ENCODE measurements at regions not wholly inside any gene's neighbourhood (a gene's known extent, or its start where the extent isn't known, plus 50 kb on each side); places are given as distances from the start of the nearest gene placed in this dataset.
"Not testable (repeated sequence)": the region's sequence is repeated elsewhere in the genome, so short reads cannot be mapped to it uniquely, and the experiment has no call there.

DNA sequence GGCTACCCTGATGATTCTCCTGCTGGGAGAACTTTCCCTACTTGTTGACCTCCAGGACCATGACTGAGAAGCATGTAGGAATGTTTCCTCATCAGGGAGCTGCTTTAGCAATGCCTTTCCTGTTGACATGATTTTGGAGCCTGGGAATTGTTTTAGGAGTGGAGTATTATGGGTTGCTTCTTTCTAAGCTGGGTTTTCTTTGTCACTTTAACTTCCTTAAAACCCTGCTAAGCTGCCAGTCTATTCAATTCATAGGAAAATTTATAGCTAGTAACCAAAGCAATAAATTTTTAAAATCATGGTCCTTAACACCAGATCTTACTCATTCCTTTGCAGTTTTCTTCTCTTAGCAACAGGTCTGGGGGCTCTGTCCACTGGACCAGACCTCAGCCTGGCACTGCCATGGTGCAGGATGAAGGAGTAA, 125.6 kb upstream of the TACR1 start:
- DNase-seq, result no peak

DNA sequence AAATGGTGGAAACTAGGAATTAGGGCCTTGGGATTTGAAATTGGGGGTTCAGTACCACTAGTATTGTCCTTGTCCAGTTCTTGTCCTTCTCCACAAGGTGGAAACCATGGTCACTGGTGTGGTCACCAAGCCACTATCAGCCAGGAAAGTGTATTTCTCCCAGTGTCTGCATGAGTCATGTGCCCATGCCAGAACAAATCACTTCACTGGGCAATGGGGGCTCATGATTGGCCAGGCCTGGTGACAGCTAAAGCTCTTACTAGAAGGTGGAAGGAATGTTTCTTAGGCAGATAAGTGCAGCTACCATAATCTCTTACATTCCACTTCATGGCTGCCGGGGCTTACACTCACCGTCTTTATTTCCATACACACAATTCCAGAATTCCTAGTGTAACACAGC, 124.8 kb upstream of the TACR1 start:
- DNase-seq, result no peak

DNA sequence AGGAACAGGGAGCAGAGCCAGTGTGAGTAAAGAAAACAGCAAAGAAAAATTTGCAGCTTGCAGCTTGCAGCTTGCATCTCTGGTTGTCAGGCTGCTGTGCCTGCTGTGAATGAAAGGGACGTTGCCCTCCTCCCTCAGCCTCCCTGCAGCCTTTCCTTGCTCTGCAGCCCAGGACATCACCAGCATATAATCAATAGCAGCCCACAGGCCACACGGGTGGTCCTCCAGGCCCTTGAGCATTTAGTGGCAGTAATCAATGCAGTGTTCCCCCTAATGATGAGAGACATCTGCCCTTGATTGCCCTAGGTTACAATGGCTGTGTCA, 122.2 kb upstream of the TACR1 start:
- no peak for DNase-seq

DNA sequence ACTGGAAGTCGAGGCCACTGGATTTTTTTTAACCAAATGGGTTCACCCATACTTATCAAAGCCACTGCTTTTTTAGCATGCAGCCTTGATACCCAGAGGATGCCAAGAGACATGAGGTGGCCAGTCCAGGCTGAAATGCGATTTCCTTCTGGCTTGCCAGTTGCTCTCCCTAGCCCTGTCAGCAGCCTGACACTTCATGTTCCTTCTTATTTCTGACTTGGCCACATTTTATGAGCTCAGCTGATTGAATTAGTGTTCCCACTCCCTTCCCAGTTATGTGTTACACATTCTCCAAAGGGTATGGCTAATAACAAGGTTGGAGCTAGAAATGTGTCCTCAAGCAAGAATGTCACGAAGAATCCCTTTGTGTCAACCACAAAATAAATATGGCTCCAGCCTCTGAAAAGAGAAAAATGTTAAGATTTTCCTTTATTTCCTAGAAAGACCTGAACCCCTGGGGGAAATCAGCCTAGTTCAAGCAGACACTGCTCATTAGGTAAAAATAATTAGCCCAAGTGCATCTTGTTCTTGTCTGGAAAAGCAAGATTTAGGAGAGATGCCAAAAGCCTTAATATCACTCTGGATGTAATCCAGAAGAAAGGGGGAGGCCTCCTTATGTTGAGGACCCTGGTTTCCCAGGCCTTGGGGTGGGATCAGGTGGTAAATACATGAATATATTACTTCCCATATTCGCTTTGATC, 121.7 kb upstream of the TACR1 start:
- DNase-seq, result peak; percentile 52

DNA sequence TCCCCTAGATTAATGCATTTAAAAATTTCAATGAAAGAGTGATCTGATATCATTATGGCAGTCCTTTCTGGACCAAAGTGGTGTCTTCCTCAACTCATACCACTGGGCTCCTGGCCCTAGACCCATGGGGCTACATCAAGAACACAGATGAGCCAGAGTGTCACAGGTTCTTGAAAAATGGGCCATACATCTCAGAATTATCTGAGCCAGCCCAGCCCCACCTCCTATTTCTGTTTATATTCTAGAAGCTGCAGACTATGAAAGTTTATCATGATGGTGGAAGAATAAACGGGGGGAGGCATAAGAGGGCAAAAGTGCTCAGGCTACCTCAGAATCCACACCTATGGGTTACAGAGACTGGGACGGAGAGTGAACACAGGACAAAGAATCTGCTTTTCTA, 120.6 kb upstream of the TACR1 start:
- no peak for DNase-seq

DNA sequence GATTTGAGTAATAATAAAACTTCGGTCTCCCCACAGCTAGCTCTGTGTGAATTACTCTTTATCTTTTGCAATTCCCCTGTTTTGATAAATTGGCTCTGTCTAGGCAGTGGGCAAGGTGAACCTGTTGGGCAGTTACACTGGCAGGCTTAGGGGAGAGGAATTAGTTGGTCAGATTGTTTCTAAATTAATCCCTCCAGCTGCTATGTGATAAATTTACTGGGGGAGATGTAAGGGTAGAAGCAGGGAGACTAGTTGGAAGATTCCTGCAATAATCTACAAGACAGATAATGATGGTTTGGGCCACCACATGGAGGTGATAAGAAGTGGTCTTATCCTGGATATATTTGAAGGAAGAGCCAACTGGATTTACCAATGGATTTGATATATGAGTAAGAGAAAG, 118.5 kb upstream of the TACR1 start:
- no peak for DNase-seq

DNA sequence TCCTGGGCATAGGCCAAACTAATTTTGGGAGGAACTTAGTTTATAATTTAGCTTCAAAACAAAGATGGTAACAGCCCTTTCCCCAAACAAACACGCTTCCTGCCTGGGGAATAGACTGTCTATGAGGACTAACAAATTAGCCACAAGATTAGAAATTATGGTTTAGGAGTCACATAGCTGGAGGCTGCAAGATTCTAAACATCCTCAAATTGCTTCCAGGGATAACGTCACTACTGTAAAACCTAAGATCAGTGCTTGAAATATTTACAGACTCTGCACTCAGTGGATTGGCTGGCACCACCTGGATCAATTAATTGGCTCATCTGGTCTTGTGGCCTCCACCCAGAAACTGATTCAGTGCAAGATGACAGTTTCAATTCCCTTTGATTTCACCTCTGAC, 118.0 kb upstream of the TACR1 start:
- DNase-seq, result no peak

DNA sequence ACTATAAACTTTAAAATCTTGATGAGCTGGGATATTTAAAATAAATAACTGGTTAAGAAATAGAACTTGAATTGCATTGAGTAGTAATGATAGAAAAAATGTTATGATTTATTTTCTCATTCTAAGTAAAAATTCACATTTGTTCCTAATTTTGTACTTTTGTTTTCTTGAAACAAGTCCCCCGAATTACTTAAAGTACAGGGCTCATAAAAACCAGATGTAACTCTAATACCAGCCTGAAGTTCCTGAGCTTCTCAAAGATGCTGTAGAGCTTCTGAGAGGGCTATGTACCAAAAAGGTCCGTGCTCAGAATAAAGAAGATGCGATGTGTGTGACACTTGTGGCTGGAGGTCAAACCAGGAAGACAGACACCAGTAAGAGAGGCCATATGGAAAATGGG, 116.1 kb upstream of the TACR1 start:
- DNase-seq, result no peak

DNA sequence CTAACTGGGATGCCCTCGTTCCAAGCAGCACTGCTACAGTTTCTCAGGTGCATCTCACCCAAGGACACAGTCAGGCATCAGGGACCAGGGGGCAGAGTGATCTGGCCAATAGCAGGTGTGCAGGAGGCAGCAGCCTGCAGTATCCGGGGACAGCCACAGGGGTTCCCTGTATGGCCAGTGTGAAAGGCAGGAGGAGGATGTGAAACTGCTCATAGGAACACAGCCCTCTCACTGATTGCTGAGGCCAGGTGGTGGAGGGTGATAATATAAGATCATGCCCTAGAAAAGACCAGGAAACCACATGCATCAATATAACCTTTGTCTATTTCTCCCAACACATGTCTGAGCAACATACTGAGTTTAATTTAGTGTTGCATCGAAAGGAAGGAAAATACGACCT, 112.7 kb upstream of the TACR1 start:
- no peak for DNase-seq

DNA sequence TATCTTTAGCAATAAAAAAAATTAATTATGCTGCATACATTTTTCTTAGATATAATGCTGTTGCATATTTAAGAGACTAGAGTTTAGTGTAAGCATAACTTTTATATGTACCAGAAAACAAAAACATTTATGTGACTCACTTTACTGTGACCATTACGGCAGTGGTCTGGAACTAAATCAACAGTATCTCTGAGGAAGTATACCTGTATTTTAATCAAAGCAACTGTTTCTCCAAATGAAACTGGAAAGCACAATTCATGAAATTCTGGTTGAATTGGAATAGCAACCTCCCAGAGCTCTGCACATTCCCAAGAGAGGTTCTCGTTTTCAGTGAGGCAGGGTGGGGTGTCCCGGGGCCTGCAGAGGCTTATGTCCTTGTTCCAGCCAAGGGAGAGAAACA, 112.2 kb upstream of the TACR1 start:
- DNase-seq, result no peak

DNA sequence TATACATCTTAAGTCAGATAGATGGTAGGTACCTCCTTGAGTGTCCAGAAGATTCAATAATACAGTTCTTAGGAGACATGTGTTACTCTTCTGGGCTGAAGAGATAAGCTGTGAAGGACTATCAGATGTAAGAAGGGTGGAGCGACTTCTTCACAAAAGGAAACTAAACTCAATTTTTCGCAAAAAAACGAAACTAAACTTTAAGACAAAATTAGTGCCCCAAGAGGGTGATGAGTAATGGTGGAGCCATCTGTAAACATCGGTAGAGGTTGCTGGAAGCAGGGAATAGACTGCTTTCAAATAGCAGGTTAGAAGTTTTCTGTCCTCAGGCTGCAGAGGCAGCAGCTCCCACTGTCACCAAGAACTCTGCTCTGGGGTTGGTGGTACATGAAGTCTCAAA, 111.6 kb upstream of the TACR1 start:
- DNase-seq, result peak; percentile 34

DNA sequence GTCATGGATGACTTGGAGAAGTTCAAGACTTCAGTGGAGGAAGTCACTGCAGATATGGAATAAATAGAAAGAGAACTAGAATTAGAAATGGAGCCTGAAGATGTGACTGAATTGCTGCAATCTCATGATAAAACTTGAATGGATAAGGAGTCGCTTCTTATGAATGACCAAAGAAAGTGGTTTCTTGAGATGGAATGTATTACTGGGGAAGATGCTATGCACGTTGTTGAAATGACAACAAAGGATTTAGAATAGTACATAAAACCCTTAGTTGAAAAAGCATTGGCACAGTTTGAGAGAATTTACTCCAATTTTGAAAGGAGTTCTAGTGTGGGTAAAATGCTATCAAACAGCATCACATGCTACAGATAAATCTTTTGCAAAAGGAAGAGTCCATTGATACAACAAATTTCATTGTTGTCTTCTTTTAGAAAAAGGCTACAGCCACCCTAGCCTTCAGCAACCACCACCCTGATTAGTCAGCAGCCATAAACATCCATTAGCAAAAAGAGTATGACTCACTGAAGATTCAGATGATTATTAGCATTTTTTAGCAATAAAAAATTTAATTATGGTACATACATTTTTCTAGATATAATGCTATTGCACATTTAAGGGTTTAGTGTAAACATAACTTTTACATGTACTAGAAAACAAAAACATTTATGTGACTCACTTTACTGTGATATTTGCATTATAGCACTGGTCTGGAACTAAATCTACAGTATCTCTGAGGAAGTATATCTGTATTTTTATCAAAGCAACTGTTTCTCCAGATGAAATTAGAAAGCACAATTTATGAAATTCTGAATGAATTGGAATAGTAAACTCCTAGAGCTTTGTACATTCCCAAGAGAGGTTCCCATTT, 110.5 kb upstream of the TACR1 start:
- peak; percentile 48 for DNase-seq

DNA sequence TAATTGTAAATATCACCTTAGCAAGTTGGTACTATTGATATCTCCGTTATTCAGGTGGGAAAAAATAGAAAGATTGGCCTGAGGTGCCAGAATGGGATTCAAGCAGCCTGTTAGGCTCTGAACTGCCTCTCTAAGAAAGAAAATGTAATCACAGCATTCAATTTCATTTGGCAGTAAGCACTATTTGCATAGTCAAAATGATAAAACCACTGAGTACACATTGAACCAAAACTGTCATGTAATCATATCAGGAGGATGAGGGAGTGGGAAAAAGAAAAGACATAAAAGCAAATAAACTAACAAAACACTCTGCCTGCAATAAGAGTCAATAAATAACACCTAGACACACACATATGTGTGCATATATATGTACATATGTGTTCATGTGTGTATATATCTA, 103.9 kb upstream of the TACR1 start:
- DNase-seq, result no peak

DNA sequence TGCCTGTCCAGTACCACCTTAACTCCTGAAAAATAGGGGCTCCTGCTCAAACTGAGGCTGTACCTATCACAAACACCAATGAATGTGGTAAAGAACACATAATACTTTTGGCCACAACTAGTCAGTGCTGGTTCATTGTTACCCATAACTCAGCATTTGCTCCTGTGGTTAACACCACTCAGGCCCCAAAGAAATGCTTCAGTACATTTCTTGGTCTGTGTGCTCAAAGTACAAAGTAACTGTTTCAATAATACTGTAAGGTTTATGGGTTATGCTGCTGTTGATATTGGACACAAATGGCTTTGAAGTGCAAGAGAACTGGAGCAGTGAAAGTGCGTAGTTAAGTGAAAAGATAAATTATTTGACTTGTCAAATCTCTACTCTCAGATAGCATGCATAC, 95.0 kb upstream of the TACR1 start:
- DNase-seq, result no peak

DNA sequence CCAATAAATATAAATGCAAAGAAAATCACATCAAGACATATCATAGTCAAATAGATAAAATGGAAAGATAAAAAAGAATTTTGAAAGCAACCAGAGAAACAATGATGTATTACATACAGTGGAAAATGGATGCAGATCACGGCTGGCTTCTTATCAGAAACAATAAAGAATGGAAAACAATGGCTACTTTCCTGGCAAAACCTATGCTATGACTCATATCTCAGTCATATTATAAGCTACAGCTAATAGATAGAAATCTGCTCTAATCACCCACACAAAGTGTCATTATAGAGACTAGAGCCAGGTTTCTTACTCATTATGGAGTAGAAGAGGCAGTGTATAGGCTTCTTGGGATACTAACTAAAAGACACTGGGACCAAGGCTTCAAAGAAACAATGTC, 93.5 kb upstream of the TACR1 start:
- peak; percentile 74 for DNase-seq

DNA sequence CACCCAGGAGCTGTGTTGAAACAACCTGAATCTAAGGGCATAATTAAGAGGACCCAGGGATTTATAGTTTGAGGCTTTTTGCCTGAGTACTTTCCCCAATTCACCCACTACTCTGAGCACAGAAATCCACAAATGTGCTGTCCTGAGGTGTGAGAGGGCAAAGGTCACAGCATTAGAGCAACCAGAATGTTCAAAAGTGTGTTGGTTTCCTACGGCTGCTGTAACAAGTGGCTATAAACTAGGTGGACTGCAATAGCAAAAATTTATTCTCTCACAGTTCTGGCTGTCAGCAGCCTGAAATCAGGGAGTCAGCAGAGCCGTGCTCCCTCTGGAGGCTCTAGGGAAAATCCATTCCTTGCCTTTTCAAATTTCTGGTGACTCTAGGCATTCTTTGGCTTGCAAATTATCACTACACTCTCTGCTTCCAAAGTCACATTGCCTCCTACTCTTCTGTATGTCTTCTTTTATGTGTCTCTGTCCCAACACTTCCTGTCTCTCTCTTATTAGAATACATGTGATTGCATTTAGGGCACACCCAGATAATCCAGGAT, 91.4 kb upstream of the TACR1 start:
- DNase-seq, result peak; percentile 49

DNA sequence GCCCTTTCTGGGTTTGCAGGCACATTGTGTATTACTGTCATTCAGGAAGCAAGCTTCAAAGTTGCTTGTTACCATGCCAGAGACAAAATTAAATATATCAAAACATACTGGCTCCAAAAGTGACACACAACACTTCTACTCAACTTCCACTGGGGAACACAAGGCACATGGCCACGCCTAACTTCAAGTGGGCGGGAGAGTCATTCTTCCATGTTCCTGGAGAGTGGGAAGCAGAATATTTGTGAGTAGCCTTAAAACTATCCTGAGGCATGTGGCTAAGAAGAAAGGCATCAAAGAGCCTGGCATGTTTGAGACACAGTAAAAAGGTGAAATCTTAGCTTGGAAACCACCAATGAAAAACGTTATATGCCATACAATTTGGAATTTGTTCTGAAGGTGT, 90.5 kb upstream of the TACR1 start:
- DNase-seq, result peak; percentile 34

DNA sequence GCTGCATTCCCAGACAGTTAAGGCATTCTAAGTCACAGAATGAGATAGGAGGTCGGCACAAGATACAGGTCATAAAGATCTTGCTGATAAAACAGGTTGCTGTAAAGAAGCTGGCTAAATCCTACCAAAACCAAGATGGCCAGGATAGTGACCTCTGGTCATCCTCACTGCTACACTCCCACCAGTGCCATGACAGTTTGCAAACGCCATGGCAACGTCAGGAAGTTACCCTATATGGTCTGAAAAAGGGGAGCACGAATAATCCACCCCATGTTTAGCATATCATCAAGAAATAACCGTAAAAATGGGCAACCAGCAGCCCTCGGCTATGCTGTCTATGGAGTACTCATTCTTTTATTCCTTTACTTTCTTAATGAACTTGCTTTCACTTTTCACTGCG, 89.9 kb upstream of the TACR1 start:
- not testable (repeated sequence) for DNase-seq

DNA sequence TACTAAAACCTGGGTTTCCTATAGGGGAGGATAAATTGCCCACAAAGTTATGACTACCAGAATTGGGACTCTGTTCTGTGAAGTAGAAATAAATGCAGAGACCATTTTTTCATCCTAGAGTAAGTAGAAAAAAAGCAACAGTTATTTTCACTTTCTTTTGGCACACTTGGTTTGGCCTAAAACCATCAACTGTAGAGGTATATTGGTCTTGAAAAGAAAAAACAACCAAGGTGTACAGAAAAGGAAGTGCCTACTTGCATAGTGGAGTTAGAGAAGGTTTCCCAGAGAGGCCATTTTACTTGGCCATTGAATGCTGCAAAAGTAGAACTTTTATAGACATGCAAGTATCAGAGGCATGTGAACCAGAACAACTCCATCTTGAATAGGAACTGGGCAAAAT, 89.4 kb upstream of the TACR1 start:
- DNase-seq, result no peak

DNA sequence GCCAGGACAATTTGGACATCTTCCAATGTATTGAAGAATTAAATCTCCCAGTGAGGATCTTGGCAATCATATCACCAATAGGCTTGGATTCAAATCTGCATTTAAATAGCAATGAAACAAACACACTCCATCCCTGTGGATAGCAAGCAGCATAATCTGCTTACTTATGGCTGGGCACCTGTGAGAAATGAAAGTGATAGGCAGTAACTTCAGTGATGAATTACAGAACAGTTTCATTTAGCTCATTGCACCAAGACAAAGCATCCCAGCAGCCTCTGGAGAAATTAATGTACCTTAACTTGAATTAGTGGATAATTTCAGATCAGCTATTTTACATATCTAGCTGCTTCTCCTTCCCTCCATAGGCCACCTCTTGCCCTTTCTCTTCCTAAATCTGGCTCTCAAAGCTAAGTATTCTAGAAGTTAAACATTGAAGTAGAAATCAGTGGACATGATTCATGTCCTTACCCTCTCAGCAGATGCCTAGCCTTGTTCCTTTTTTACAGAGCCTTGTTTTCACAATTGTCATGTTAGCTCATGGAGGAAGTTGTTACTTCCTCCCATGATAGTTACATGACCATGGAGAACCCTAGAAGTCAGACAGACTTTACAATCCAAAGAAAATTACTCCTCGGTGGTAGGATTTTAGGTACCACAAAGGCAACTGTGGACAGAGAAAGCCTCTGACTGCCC, 88.5 kb upstream of the TACR1 start:
- DNase-seq, result no peak

DNA sequence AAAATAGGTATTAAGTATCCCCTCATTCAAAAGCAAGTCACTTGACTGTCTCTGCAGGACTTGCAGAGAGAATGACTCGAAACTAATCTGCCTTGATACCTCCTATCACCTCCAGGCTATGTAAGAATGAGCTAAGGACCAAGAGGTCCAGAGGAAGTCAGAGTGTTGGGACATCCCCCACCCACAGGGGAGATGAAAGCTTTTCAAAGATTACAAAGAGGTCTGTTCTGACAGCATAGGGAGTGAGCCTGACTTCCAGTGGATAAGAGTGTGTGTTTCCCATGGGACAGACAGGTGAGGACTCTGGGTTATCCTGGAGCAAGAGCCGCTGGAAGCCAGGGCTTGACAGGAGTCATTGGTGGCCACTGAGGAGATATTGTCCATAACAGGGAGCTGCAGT, 85.0 kb upstream of the TACR1 start:
- DNase-seq, result no peak

DNA sequence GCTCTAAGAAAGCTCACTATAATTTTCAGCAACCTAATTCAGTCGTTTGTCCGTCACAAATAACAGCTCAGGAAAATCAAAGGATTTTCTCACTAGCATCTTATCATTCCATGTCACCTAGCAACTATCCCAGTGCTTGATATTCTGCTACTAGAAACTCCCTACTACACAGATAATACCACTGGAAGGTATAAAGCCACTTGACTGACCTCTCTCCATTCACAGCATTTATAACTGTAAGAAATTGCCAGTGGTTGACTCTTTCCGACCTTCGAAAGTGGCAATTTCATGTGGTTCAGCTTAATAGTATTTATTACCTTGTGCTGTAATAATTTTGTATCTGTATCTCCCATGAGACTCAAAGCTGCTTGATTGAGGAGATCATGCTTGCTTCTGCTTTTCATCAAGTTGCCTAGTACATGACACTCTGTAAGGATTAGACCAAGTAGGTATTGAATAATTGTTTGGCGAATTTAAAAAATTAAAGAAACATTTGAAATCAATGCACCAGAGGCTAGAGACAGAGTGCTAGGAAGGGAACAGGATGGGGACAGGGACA, 79.6 kb upstream of the TACR1 start:
- DNase-seq, result no peak

DNA sequence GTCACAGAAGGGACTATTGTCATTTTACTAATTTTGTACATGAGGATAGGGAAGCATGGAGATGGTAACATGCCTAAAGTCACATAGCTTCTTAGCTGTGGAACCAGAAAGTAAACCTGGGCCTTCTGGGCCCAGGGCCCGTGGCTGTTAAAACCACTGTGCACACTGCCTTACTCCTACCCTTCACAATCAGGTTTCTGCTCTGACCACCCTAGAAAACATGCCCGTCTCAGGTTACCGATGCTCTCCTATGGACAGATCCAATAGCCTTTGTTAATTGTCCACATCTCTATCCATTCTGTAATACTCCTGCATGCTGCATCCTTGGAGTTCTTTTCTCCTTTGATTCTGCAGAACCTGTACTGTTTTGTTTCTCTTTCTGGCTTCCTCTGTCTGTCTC, 79.0 kb upstream of the TACR1 start:
- DNase-seq, result no peak

DNA sequence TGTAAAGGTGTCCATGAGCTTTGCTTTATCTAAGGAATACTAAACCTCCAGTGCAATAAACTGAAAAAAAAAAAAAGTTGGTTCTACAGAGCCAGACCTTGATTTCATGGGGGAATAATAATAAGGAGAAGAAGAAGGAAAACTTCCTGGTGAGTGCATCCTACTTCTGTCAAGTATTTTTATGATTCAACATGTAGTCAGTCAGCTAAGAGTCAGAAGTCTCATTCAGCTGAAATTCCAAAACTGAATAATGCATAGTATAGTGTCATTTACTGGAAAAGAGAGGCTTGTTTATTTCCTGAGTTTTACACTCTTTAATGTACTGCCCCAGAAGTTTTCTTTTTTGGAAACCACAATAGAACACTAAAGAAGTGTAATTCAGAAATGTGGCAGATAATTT, 77.8 kb upstream of the TACR1 start:
- DNase-seq, result peak; percentile 83

Data from fibroblast of skin of right quadriceps (primary cell).